GM21515 (cell line): ENCODE measurements at regions not wholly inside any gene's neighbourhood (a gene's known extent, or its start where the extent isn't known, plus 50 kb on each side); places are given as distances from the start of the nearest gene placed in this dataset.
"Not testable (repeated sequence)": the region's sequence is repeated elsewhere in the genome, so short reads cannot be mapped to it uniquely, and the experiment has no call there.

Experiments used
- ATAC-seq: cut with Tn5 transposase; IDR thresholded peaks from one replicate; pipeline ENCODE4 v1.9.1; 2021; ENCODE audit not compliant: unreplicated experiment

- ATAC-seq = peak; percentile 81
These were observed 137.7 kb upstream of the GRIA1 start for GRCh38 chr5:153352685-153353219.

DNA sequence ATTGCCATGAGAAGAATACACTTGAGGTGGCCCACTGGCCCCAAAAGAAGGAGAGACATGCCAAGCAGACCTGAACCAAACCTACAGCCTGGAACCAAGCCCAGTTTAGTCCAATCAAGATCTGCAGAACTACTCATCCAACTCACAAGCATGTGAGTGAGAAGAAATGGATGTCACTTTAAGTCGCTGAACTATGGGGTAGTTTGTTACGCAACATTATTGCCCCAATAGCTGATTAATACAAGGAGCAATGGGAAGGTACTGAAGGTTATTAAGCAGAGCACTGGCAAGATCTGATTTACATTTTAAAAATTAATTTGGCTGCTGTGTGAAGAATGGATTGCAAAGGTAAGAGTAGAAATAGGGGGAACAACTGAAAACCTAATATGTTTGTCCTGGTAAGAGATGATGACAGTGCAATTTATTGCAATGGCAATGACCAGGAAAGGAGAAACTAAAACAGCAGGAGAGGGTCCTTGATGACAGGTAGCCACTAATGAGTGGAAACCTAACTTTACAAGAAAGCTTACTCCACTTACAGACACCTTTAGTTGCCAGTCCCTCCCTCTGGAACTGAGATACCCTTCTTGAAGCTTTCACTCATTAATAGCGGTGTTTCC, 132.9 kb upstream of the GRIA1 start:
- ATAC-seq = no peak

DNA sequence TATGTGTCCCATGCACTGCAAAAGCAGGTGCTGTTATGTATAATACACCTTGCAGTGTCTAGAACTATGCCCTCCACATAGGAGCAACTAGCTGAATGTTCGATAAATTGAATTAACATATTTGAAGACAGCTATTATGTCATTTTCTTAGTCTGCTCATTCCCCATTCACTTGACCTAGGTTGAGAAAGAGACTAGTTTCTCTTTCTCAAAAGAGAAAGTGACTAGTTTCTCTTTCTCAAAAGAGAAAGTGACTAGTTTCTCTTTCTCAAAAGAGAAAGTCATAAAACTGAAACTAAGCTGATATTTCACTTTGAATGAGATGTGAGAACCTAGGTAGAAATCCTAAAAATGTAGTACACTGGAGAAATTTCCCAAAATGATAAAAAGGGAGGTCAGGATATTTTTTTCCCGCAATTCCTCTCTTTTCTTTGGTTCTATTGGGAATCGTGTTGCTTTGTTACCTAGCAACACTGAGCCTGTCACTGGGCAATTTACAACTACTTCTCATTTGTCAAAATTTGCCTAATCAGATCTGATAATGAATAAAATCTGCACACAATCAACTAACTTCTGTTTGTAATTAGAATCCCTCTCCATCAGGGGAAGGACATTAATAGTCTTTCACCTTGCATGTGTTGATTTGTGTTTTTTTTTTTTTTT, 132.0 kb upstream of the GRIA1 start:
- peak; percentile 93 for ATAC-seq

GRCh38 chr5:153360860-153361259, 129.6 kb upstream of the GRIA1 start:
- no peak for ATAC-seq

DNA sequence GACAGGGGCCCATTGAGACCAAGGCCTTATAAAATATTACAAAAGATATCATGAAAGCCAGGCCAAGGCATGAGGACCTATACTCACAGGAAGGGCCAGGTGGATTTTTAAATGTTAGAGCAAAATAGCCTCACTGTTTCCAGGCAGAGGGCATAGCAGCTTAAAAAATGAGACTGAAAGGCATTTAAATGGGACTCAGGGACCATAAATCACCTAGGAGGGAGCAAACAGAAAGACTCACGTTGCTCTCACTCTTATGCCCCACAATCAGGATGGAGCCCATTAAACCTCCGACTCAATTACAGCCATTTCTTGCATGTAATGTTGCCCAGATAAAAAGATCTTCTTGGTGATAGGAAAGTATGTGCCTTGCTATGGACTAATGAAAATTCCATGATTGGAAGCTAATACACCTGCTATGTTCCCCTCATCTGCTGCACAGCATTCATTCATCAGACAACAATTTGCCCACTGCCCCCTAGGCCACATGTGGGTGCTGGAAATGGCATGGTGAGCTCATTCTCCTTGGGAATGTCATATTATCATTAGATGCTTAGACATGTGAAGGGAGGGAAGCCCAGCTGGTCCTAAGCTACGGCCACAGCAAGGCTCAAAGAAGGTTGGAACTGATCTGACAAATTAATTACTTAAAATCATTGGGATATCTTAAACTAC, 128.6 kb upstream of the GRIA1 start:
- ATAC-seq = no peak

DNA sequence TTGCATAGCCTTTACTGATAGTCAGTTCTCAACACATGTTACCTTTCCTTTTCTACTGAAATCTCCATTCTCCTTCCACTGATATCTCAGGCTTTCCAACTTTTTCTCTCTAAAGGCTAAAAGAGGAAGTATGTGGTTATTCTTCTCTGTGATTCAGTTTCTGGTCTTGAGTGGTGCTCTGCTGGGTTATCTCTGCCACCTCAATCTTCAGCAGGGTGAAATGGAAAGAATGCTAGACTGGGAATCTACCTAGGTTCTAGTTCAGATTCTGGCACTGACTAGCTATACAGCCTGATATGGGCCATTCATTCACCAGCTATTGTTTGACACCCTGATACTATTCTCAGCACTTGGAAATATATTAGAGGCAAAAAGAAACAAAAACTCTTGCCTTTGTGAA, 124.9 kb upstream of the GRIA1 start:
- peak; percentile 82 for ATAC-seq

GRCh38 chr5:153367466-153367865, 123.0 kb upstream of the GRIA1 start:
- no peak for ATAC-seq

DNA sequence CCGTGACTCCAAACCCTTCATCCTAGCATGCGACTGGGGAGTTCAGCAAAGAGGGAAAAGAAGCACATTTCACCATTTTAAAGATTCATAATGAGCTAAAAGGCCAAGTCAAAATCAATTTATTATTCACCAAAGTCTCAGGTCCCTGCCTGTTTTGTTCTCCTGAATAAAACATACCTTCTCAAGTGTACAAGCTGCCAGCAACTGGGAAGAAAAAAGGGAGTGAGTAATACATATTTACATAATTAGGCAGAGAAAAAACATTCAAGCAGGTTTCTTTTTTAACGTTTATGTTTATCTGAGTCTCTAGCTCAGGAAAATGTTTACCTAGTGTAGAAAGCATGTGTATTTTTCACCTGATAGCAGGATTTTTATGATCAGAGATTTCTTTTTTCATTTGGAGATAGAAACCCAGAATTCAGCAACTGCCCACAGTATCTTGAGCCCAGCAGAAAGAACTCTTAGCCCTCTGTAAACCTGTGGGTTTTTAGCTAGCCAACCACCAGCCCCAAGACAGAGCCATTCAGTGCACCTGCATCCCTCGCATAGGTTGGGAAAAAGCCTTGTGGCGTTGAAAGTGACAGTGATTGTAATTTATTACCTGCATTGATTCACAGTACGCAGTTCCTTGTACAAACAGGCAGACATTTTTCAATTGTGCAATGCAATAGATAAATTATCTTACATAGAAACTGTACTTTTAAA, 117.9 kb upstream of the GRIA1 start:
- ATAC-seq = no peak

GRCh38 chr5:153373130-153373498, 117.4 kb upstream of the GRIA1 start:
- ATAC-seq = no peak

DNA sequence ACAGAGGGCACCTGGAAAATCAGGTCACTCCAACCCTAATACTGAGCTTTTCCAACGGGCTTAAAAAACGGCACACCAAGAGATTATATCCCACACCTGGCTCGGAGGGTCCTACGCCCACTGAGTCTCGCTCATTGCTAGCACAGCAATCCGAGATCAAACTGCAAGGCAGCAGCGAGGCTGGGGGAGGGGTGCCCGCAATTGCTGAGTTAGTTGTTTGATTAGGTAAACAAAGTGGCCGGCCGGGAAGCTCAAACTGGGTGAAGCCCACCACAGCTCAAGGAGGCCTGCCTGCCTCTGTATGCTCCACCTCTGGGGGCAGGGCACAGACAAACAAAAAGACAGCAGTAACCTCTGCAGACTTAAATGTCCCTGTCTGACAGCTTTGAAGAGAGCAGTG, 108.8 kb upstream of the GRIA1 start:
- not testable (repeated sequence) for ATAC-seq

GRCh38 chr5:153390569-153390968, 99.9 kb upstream of the GRIA1 start:
- no peak for ATAC-seq

- ATAC-seq = no peak
These were observed 90.9 kb upstream of the GRIA1 start for GRCh38 chr5:153399595-153399994.

- no peak for ATAC-seq
These were observed 89.5 kb upstream of the GRIA1 start for GRCh38 chr5:153400931-153401330.

DNA sequence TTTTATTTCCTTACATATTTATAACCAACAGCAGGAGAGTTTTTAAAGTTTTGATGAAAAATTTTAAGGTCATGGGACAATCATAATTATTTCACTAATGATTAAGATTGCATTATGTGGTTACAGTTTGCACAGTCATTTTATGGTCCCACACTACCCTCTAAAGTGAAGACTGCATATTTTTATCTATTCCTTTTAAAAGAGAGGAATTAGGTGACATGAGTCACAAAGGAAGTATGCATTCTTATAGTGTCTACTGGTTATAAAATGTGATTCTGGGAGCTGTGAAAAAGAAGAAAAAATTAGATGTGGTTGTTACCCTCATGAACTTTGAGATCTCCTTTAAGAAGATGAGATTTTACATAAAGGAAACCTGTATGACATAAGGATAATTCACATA, 87.9 kb upstream of the GRIA1 start:
- no peak for ATAC-seq

- no peak for ATAC-seq
These were observed 87.0 kb upstream of the GRIA1 start for GRCh38 chr5:153403470-153403869.

- ATAC-seq = no peak
These were observed 85.7 kb upstream of the GRIA1 start for GRCh38 chr5:153404747-153405146.

DNA sequence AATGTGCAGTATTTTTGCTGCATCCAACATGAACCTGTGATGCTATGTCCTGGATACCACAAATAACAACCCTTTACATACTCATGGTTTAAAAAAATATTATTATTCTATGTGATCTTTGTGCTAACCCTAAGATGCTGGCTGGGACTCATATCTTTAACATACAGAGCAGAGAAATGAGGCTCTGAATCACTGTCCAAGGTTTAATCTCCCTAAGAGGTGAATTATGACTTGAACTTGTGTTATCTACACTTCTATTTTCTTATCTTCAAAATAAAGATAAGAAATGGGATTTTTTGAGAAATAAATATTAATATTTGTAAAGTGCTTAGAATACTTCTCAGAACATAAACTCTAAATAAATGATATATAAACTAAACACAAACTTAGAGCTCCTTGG, 68.8 kb upstream of the GRIA1 start:
- ATAC-seq = no peak

- no peak for ATAC-seq
These were observed 64.6 kb upstream of the GRIA1 start for GRCh38 chr5:153425914-153426313.

DNA sequence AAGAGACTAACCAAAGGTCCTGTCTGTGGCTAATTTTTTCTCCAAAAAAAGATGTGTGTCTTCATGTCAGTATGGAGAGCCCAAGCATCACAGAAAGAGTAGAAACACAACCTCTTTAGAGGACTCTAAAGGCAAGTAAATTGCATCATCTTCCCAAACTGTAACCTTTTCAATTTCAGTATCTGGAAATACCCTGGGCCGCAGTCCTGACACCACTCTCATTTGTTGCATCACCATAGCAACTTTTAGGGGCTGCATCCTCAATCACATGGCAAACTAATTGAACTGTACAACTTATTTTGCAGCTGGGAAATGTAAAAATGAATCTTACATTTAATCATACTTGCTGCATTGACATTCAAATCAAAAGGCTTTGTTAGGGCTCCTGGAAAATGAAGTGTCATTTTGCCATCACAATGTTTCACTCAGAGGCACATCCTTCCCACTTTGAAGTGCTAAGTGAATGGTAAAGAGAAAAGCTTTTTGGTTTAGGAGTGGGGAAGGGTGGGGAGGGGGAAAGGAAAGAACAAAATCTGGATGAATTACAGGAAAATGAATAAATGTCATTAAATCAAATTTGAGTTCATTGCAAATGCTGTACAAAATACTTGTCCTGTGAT, 60.6 kb upstream of the GRIA1 start:
- peak; percentile 53 for ATAC-seq

DNA sequence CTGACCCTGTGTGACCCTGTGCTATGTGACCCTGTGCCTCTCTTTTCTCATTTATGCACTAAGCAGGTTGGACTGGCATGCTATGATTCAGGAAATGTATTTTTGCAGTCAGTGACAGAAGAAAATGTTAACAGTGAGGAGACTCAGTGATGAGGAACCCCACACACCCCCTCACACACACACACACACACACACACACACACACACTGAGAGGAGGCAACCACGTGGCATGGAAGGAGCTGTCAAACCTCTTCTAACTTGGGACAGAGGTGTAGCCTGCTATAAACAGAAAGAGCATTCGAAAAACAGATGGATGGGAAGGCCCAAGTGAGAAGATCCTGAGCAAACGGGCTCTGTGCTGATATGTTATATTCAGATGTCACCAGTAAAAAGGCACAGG, 57.9 kb upstream of the GRIA1 start:
- no peak for ATAC-seq

- ATAC-seq = no peak
These were observed 53.2 kb upstream of the GRIA1 start for GRCh38 chr5:153437251-153437650.
